HEK293 (cell line): ENCODE measurements at regions not wholly inside any gene's neighbourhood (a gene's known extent, or its start where the extent isn't known, plus 50 kb on each side); places are given as distances from the start of the nearest gene placed in this dataset.

Experiments used
- CTCF ChIA-PET: fragments of 350-600 bp; formaldehyde crosslinking; extraction: SDS; loops from one replicate; lab custom pipeline; 2021; ENCODE audit warnings: antibody characterized with exemption; lab: Yijun Ruan, JAX
- POLR2A ChIA-PET: fragments of 300-600 bp; formaldehyde crosslinking; extraction: SDS; loops from one replicate; lab custom pipeline; 2020; ENCODE audit warnings: antibody characterized with exemption, inconsistent platforms; lab: Yijun Ruan, JAX
- H3K27ac ChIP-seq: fragments of 200-500 bp; sonication (Bioruptor generic); 2 replicates; pipeline ENCODE4 v1.5.1; 2014; ENCODE audit warnings: low read depth, low read length, control low read depth, inconsistent platforms; ENCODE audit errors: extremely low read depth
- H3K36me3 ChIP-seq, 2 experiments: fragments of 200-500 bp in 1 of 2; sonication (Bioruptor generic) in 1 of 2; 1 replicate in 1 of 2; 2 replicates in 1 of 2; pipeline ENCODE4 v1.5.1; 2014 to 2017; ENCODE audit warnings: inconsistent platforms in 2 of 2, low read length in 2 of 2; ENCODE audit not compliant: control insufficient read depth in 2 of 2, insufficient read depth in 1 of 2
- H3K4me1 ChIP-seq: fragments of 200-500 bp; sonication (Bioruptor generic); 2 replicates; pipeline ENCODE4 v1.5.1; 2014; ENCODE audit warnings: mild to moderate bottlenecking, low read length, inconsistent platforms; ENCODE audit not compliant: control insufficient read depth, insufficient read depth
- H3K4me3 ChIP-seq: 2 replicates; pipeline ENCODE4 v1.5.1; 2011; ENCODE audit warnings: low read depth, mild to moderate bottlenecking, control low read depth, low read length, moderate library complexity
- H3K9me3 ChIP-seq: fragments of 200-500 bp; sonication (Bioruptor generic); 2 replicates; pipeline ENCODE4 v1.5.1; 2014; ENCODE audit warnings: low read depth, low read length, inconsistent platforms; ENCODE audit not compliant: control insufficient read depth, insufficient read depth
- BCL11A ChIP-seq: fragments of 450-650 bp; formaldehyde crosslinking; IDR thresholded peaks from 2 replicates; pipeline ENCODE4 v1.5.1; 2016; ENCODE audit warnings: low read depth, missing biosample characterization, missing genetic modification characterization
- GLI4 ChIP-seq: fragments of 450-650 bp; formaldehyde crosslinking; IDR thresholded peaks from 2 replicates; pipeline ENCODE4 v1.5.1; 2016; ENCODE audit warnings: missing biosample characterization, missing genetic modification characterization
- KLF10 ChIP-seq: fragments of 450-650 bp; IDR thresholded peaks from 2 replicates; pipeline ENCODE4 v1.5.1; 2018; ENCODE audit warnings: missing biosample characterization, mild to moderate bottlenecking, missing genetic modification characterization
- KLF7 ChIP-seq: fragments of 450-650 bp; formaldehyde crosslinking; IDR thresholded peaks from 2 replicates; pipeline ENCODE4 v1.5.1; 2016; ENCODE audit warnings: missing biosample characterization, missing genetic modification characterization, borderline replicate concordance
- MYNN ChIP-seq: fragments of 450-650 bp; formaldehyde crosslinking; IDR thresholded peaks from 2 replicates; pipeline ENCODE4 v1.5.1; 2016; ENCODE audit warnings: missing biosample characterization, missing genetic modification characterization, borderline replicate concordance
- OVOL3 ChIP-seq: fragments of 450-650 bp; formaldehyde crosslinking; IDR thresholded peaks from 2 replicates; pipeline ENCODE4 v1.5.1; 2016; ENCODE audit warnings: missing biosample characterization, missing genetic modification characterization
- PRDM10 ChIP-seq: fragments of 450-650 bp; formaldehyde crosslinking; IDR thresholded peaks from 2 replicates; pipeline ENCODE4 v1.5.1; 2016; ENCODE audit warnings: missing biosample characterization, missing genetic modification characterization
- REPIN1 ChIP-seq: fragments of 450-650 bp; formaldehyde crosslinking; IDR thresholded peaks from 2 replicates; pipeline ENCODE4 v1.5.1; 2017; ENCODE audit warnings: missing biosample characterization, missing genetic modification characterization, low read depth
- SALL2 ChIP-seq: fragments of 450-650 bp; formaldehyde crosslinking; IDR thresholded peaks from 2 replicates; pipeline ENCODE4 v1.5.0; 2017; ENCODE audit warnings: missing biosample characterization, mild to moderate bottlenecking, missing genetic modification characterization, borderline replicate concordance
- ZNF133 ChIP-seq: fragments of 450-650 bp; formaldehyde crosslinking; IDR thresholded peaks from 2 replicates; pipeline ENCODE4 v1.5.1; 2016; ENCODE audit warnings: missing biosample characterization, missing genetic modification characterization
- ZNF148 ChIP-seq: fragments of 450-650 bp; formaldehyde crosslinking; IDR thresholded peaks from 2 replicates; pipeline ENCODE4 v1.5.0; 2017; ENCODE audit warnings: missing biosample characterization, missing genetic modification characterization, borderline replicate concordance
- ZNF174 ChIP-seq: fragments of 450-650 bp; formaldehyde crosslinking; IDR thresholded peaks from 2 replicates; pipeline ENCODE4 v1.5.0; 2017; ENCODE audit warnings: missing biosample characterization, mild to moderate bottlenecking, missing genetic modification characterization
- ZNF23 ChIP-seq: fragments of 450-650 bp; formaldehyde crosslinking; IDR thresholded peaks from 2 replicates; pipeline ENCODE4 v1.5.1; 2016; ENCODE audit warnings: missing biosample characterization, missing genetic modification characterization, borderline replicate concordance
- ZNF302 ChIP-seq: fragments of 450-650 bp; formaldehyde crosslinking; IDR thresholded peaks from 2 replicates; pipeline ENCODE4 v1.5.1; 2016; ENCODE audit warnings: missing biosample characterization, missing genetic modification characterization, low read depth
- ZNF416 ChIP-seq: fragments of 450-650 bp; formaldehyde crosslinking; IDR thresholded peaks from 2 replicates; pipeline ENCODE4 v1.5.1; 2016; ENCODE audit warnings: missing biosample characterization, missing genetic modification characterization
- ZNF513 ChIP-seq: fragments of 450-650 bp; IDR thresholded peaks from 2 replicates; pipeline ENCODE4 v1.5.1; 2018; ENCODE audit warnings: missing biosample characterization, missing genetic modification characterization
- ZNF529 ChIP-seq: fragments of 450-650 bp; formaldehyde crosslinking; IDR thresholded peaks from 2 replicates; pipeline ENCODE4 v1.5.1; 2017; ENCODE audit warnings: missing genetic modification characterization, missing biosample characterization; ENCODE audit not compliant: insufficient replicate concordance
- ZNF544 ChIP-seq: fragments of 450-650 bp; formaldehyde crosslinking; IDR thresholded peaks from 2 replicates; pipeline ENCODE4 v1.5.0; 2017; ENCODE audit warnings: missing biosample characterization, missing genetic modification characterization
- ZNF555 ChIP-seq: fragments of 450-650 bp; formaldehyde crosslinking; conservative IDR thresholded peaks from 2 replicates; pipeline ENCODE4 v1.5.1; 2017; ENCODE audit warnings: missing biosample characterization, mild to moderate bottlenecking, missing genetic modification characterization, inconsistent platforms
- ZNF571 ChIP-seq: fragments of 450-650 bp; formaldehyde crosslinking; IDR thresholded peaks from 2 replicates; pipeline ENCODE4 v1.5.0; 2017; ENCODE audit warnings: missing biosample characterization, missing genetic modification characterization
- ZNF585B ChIP-seq: fragments of 450-650 bp; formaldehyde crosslinking; IDR thresholded peaks from 2 replicates; pipeline ENCODE4 v1.5.1; 2016; ENCODE audit warnings: missing biosample characterization, missing genetic modification characterization
- ZNF664 ChIP-seq: fragments of 450-650 bp; formaldehyde crosslinking; IDR thresholded peaks from 2 replicates; pipeline ENCODE4 v1.5.1; 2016; ENCODE audit warnings: missing biosample characterization, missing genetic modification characterization
- ZNF76 ChIP-seq: fragments of 450-650 bp; formaldehyde crosslinking; IDR thresholded peaks from 2 replicates; pipeline ENCODE4; 2016; ENCODE audit warnings: low read depth, missing biosample characterization, missing genetic modification characterization, borderline replicate concordance
- ZNF791 ChIP-seq: fragments of 450-650 bp; formaldehyde crosslinking; IDR thresholded peaks from 2 replicates; pipeline ENCODE4 v1.5.1; 2016; ENCODE audit warnings: missing biosample characterization, missing genetic modification characterization
- TF ChIP-seq, protein P1 (sequence below): fragments of 450-650 bp; formaldehyde crosslinking; IDR thresholded peaks from 2 replicates; pipeline ENCODE4 v1.5.1; 2016; ENCODE audit warnings: missing biosample characterization, missing genetic modification characterization

GRCh38 chr5:91494447-91494996, 111.4 kb upstream of the ARRDC3 start:
- no peak for TF ChIP-seq MYNN (tag by site-specific recombination)
- no peak for TF ChIP-seq ZNF174 (tag by site-specific recombination)
- no peak for TF ChIP-seq REPIN1 (tag by site-specific recombination)
- no peak for TF ChIP-seq ZNF544 (tag by site-specific recombination)
- TF ChIP-seq ZNF23: no peak
- no peak for TF ChIP-seq OVOL3
- no peak for TF ChIP-seq ZNF133 (tag by site-specific recombination)
- Histone ChIP-seq H3K9me3 (no peaks in the 10 kb centered on the region), H3K4me3 (no peak overlapping the region), H3K27ac (no peak overlapping the region), H3K36me3 (no peaks in the 10 kb centered on the region), H3K4me1 (no peaks in the 10 kb centered on the region)
- POLR2A ChIA-PET: no interaction called here
- CTCF ChIA-PET: no interaction called here

GRCh38 chr5:91493086-91493485, 110.0 kb upstream of the ARRDC3 start:
- no peak overlapping the region for H3K27ac ChIP-seq
- CTCF ChIA-PET: interaction anchor here (0.5 to 0.6 kb wide), 2 partner anchors 73 to 940 kb away, joined by 3 read pairs; no protein-coding TSS in a partner anchor
- H3K4me1 ChIP-seq: no peaks in the 10 kb centered on the region
- H3K36me3 ChIP-seq: no peaks in the 10 kb centered on the region
- no peaks in the 10 kb centered on the region for H3K9me3 ChIP-seq
- no peak overlapping the region for H3K4me3 ChIP-seq
- TF ChIP-seq ZNF664 (tag by site-specific recombination) (no peak), ZNF571 (tag by site-specific recombination) (no peak), ZNF416 (tag by site-specific recombination) (no peak), GLI4 (tag by site-specific recombination) (no peak), ZNF513 (tag by site-specific recombination) (no peak), KLF10 (tag by site-specific recombination) (no peak), ZNF791 (no peak), KLF7 (tag by site-specific recombination) (no peak), ZNF302 (no peak), ZNF529 (tag by site-specific recombination) (no peak), ZNF148 (no peak)
- TF ChIP-seq, protein P1, sequence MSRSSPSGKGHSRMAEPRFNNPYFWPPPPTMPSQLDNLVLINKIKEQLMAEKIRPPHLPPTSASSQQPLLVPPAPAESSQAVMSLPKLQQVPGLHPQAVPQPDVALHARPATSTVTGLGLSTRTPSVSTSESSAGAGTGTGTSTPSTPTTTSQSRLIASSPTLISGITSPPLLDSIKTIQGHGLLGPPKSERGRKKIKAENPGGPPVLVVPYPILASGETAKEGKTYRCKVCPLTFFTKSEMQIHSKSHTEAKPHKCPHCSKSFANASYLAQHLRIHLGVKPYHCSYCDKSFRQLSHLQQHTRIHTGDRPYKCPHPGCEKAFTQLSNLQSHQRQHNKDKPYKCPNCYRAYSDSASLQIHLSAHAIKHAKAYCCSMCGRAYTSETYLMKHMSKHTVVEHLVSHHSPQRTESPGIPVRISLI: no peak
- POLR2A ChIA-PET: no interaction called here

DNA sequence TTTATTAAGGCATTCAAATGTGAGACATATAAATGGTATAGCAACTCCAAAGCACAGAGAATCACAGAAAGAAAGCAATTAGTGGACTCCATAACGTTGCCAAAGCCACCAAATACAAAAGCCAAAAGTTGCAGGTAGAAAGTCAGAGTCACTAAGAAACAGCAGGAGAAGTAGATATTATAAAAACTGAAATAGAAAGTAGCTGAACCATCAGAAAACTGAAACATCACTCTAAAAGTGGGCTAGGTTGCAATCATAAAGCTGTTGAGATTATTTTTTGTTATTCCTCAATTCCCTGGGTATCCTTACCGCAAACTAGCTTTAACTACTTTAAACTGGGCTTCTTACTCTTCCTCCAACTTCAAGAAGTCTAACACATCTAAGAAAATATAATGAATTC, 108.1 kb upstream of the ARRDC3 start:
- POLR2A ChIA-PET: no interaction called here
- no peak overlapping the region for H3K27ac ChIP-seq
- no peaks in the 10 kb centered on the region for H3K36me3 ChIP-seq
- no peaks in the 10 kb centered on the region for H3K9me3 ChIP-seq
- H3K4me3 ChIP-seq: no peak overlapping the region
- H3K4me1 ChIP-seq: no peaks in the 10 kb centered on the region
- CTCF ChIA-PET: interaction anchor here (0.9 kb wide), 1 partner anchor 8 kb away, joined by 4 read pairs; no protein-coding TSS in a partner anchor
- TF ChIP-seq BCL11A (no peak), ZNF76 (tag by site-specific recombination) (no peak), SALL2 (tag by site-specific recombination) (no peak), ZNF585B (tag by site-specific recombination) (no peak), PRDM10 (tag by site-specific recombination) (no peak), ZNF555 (tag by site-specific recombination) (no peak), MYNN (tag by site-specific recombination) (no peak)
